ACHN (cell line): ENCODE measurements at regions not wholly inside any gene's neighbourhood (a gene's known extent, or its start where the extent isn't known, plus 50 kb on each side); places are given as distances from the start of the nearest gene placed in this dataset.
"Not testable (repeated sequence)": the region's sequence is repeated elsewhere in the genome, so short reads cannot be mapped to it uniquely, and the experiment has no call there.

Experiments
- DNase-seq: peaks from one replicate; pipeline ENCODE4 v3.0.0-alpha.2; 2015
- in situ Hi-C: cut with HindIII; loops from 2 replicates; pipeline ENCODE4 v1.10.0; 2017; ENCODE audit warnings: low sequenced_read_pairs, low pct_ligation_motif_present, low pct_unique_long_range_greater_than_20kb

DNA sequence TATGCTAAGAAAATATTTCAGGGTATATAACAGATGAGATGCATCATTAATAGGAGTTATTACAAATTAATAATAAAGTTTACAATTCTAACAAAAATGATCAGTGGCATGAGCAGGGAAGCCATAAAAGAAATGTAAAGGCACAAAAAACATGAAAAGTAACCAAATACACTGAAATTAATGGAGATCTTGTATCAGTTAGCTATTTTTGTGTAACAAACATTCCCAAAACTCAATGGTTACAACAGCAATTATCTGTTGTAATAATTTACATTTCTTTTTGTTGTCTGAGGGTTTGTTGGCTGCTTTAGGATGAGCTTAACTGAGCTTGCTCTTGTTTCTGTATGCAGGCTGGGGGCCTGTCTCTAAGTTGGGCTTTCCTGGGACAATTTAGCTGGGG lies 104.3 kb upstream of the AHI1 start:
- no peak for DNase-seq
- in situ Hi-C loops, result no loop called here

DNA sequence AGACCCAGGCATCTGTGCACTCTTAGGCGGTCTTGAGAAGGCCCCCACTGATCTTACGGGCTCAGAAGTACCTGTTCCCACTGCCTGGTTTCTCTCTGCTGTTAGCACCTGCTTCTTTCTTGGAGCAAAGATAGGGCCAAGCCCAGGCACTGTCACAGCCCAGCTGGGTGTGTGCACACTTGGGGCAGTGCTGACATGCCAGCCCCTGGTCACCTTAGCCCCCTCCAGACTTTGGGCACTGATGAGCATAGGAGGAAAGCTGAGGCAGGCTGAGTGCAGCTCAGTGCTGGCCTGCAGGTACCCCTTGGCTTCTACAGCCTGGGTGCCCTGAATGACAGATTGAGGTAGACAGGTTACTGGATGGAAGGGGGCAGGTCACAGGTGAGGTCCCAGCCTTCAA lies 105.7 kb upstream of the AHI1 start:
- no peak for DNase-seq
- in situ Hi-C loops, result no loop called here

- DNase-seq, result no peak
- in situ Hi-C loops, result no loop called here
Observed at GRCh38 chr6:135604035-135604860, 106.7 kb upstream of the AHI1 start.

DNA sequence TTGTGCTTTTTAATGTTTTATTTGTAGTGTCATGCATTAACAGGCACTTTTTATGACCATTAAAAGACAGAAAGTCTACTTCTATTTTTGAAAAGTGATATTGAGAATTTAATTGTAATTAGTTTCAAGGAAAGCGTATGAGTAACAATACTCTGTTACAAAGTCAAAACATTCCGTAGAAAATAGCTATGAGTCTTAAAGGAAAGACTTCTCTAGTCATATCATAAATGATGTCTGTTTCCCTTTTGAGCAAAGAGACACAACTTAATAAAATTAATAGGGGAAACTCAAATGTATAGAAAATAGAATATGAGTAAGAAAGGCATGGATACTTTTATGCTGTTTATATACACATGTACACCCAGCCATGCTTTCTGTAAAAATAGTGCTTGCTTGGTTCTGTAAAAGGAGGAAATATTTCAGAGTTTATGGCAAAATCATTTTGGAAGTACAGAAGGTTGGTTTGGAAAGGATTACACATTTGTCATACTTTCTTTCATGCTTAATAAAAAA lies 107.8 kb upstream of the AHI1 start:
- DNase-seq, result no peak
- in situ Hi-C loops, result no loop called here

GRCh38 chr6:135606392-135606791 lies 108.9 kb upstream of the AHI1 start:
- in situ Hi-C loops, result no loop called here
- DNase-seq, result no peak

GRCh38 chr6:135608031-135608430 lies 110.5 kb upstream of the AHI1 start:
- no peak for DNase-seq
- in situ Hi-C loops, result no loop called here

GRCh38 chr6:135610192-135610591 lies 112.7 kb upstream of the AHI1 start:
- in situ Hi-C loops, DNase-seq: not testable (repeated sequence)

DNA sequence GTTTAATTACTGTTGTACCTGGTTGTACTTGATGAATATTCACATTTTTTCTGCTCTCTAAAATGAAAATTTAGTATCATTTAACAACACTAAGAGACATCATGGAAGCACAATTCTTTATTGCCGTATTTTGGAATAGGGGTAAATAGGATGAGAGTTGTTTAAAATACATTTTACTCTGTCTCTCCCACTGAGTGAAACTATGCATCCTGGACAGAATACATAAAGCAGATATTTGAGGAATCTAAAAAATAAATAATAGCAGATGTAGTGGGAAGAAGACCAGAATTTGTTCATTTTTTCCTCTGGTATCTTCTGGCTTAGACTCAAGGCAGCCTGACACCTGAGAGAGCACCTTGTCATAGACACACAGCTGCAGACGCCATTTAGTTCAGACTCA lies 119.1 kb upstream of the AHI1 start:
- no peak for DNase-seq
- in situ Hi-C loops, result no loop called here

GRCh38 chr6:135617222-135617621 lies 119.7 kb upstream of the AHI1 start:
- DNase-seq, result no peak
- in situ Hi-C loops, result no loop called here

DNA sequence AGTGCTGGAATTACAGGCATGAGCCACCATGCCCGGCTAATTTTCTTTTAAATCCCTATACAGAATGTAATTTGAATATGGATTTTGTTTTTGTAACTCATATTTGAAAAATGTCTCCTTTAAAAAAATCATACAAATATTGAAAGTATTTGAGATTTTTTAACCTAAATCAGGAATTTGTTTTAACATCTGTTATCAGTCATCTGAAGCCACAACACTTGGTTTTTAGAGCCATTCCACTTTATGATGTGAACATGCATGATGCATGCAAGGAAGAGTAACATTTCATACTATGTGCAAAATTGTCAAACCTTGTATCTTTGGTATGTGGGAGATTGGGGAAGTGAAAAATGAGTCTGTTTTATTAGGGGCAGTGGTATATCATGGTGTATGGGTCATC lies 124.5 kb upstream of the AHI1 start:
- in situ Hi-C loops, result no loop called here
- DNase-seq, result no peak

DNA sequence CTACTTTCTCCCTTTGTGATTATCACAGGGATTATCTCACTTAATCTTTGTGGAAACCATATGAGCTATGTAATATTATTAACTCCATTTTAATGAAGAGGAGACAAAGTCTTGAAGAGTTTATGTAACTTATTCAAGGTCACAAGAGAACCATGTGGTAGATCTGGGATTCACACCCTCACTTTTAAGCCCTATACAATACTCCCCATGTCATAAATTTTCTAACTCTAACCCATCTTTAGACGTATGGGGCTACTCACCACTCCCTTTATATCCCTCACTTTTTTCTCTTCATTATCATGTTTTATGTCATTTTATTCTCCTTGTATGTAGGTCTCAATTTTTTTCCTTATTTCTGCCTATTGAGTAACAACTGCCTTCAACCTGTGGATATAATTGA lies 126.4 kb upstream of the AHI1 start:
- in situ Hi-C loops, result no loop called here
- DNase-seq, result no peak

DNA sequence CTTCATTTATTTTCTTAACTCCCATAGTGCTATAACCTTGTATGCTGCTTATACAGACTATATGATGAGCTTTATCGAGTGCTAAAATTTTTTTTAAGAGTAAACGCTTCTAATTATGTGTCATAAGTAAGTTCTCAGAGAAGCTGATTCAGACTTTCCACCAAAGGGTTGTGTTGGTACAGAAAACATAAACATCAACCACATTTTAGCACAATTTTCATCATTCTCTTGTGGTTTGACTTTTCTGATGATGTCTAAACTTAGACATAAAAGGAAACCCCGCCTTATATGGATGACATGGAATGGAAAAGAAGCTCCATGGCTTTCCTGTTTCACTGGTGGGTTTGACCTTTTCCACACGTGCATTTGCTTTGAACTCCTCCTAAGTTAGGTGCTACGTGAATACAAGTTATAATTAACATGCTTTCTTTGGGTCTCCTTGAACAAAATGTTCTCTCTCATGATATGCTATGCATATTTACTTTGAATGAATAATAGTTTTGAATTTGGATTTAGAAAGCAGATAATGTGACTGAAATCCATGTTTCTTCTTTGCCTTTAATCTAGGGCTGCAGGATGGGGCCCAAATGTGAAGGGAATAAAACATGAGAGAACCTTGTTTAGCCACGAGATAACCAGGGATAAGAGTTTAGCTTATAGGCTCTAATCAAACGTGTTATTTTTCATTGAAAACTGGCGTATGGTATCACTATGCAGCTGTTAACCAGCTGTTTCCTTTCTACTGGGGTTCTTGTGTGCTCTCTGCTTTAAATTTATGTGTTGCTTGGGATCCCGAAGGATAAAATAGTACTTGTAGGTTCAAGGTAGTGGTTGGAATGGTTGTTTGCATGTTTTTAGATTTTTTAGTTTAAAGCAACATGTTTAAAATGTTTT lies 127.1 kb upstream of the AHI1 start:
- DNase-seq, result no peak
- in situ Hi-C loops, result no loop called here

DNA sequence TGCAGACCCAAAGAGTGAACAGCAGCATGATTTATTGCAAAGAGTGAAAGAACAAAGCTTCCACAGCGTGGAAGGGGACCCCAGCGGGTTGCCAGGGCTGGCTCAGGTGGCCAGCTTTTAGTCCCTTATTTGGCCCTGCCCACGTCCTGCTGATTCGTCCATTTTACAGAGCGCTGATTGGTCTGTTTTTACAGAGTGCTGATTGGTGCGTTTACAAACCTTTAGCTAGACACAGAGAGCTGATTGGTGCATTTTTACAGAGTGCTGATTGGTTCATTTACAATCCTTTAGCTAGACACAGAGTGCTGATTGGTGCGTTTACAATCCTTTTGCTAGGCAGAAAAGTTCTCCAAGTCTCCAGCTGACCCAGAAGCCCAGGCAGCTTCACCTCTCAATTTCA lies 128.5 kb upstream of the AHI1 start:
- in situ Hi-C loops, DNase-seq: not testable (repeated sequence)

GRCh38 chr6:135627092-135627715 lies 129.7 kb upstream of the AHI1 start:
- DNase-seq, result peak; percentile 7
- in situ Hi-C loops, result no loop called here

GRCh38 chr6:135630789-135631376 lies 133.3 kb upstream of the AHI1 start:
- in situ Hi-C loops, result no loop called here

GRCh38 chr6:135631821-135632220 lies 134.3 kb upstream of the AHI1 start:
- in situ Hi-C loops, result no loop called here
- no peak for DNase-seq

More at GRCh38 chr6:135630789-135631376, 133.3 kb upstream of the AHI1 start:
- DNase-seq, result no peak

GRCh38 chr6:135633573-135633972 lies 136.0 kb upstream of the AHI1 start:
- in situ Hi-C loops, result no loop called here
- DNase-seq, result no peak

DNA sequence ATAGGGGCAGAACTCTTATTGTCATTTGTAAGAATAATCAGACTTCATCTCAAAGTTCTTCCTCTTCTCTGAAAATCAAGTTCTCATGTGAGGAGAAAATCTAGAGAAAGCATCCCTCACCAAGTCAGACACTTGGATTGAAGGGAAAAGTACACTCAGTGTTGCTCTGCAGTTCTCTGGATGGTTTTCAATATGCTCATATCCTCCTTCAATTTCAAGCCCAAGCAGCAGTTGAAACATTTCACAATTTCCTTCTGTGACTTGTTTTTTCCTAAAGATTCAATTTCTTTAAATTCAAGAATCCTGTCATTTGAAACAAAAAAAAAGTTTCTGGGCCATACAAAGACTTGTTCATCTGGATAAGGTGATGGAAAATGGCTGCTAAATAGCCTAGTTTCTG lies 140.2 kb upstream of the AHI1 start:
- DNase-seq, result no peak
- in situ Hi-C loops, result no loop called here

DNA sequence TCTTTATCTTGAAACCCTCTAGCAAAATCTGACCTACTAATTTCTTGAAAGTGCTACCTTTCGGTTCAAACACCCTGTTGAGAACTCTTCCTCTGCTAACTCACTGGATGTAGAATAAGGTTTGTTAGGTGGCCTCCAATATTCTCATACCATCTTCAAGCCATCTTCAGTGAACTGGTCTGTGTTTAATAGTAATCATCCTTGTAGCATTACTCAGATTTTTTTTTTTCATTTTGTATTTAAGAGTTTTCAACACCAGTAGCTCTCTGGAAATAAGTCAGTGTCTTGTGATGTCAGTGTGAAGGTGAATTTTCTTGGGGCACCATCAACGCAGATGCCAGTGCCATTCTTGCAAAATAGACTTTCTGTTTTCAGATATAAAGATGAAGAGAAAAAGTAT lies 140.6 kb upstream of the AHI1 start:
- in situ Hi-C loops, result no loop called here
- no peak for DNase-seq
